ENCODE measurements at regions not wholly inside any gene's neighbourhood (a gene's known extent, or its start where the extent isn't known, plus 50 kb on each side); places are given as distances from the start of the nearest gene placed in this dataset.

GRCh38 chr1:186578325-186579016 lies 101.8 kb downstream of the PTGS2 start:
- Histone ChIP-seq H3K9me3 (peaks cover 0 to under 1% of the 10 kb centered on the region in 2 donors), H3K4me3 (no peak overlapping the region), H3K4me1 (peaks cover 0 to 6% (median 0%) of the 10 kb centered on the region in 4 donors), H3K27me3 (no peaks in the 10 kb centered on the region), H3K27ac (no peak overlapping the region), H3K36me3 (no peaks in the 10 kb centered on the region)
- in situ Hi-C loops (cut with MboI; ENCODE audit: low pct_ligation_motif_present in 1 of 4, low pct_unique_long_range_greater_than_20kb in 1 of 4, low sequenced_read_pairs in 3 of 4), result no loop called here
- intact Hi-C loops (cut with DNase I; ENCODE audit: low total_unique reads), result no loop called here
- DNase-seq, result no peak
- TF ChIP-seq, protein P1, sequence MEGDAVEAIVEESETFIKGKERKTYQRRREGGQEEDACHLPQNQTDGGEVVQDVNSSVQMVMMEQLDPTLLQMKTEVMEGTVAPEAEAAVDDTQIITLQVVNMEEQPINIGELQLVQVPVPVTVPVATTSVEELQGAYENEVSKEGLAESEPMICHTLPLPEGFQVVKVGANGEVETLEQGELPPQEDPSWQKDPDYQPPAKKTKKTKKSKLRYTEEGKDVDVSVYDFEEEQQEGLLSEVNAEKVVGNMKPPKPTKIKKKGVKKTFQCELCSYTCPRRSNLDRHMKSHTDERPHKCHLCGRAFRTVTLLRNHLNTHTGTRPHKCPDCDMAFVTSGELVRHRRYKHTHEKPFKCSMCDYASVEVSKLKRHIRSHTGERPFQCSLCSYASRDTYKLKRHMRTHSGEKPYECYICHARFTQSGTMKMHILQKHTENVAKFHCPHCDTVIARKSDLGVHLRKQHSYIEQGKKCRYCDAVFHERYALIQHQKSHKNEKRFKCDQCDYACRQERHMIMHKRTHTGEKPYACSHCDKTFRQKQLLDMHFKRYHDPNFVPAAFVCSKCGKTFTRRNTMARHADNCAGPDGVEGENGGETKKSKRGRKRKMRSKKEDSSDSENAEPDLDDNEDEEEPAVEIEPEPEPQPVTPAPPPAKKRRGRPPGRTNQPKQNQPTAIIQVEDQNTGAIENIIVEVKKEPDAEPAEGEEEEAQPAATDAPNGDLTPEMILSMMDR (IDR thresholded peaks at IDR 0.05), result no peak
- TF ChIP-seq POLR2A (IDR thresholded peaks at IDR 0.05) (no peak), EP300 (IDR thresholded peaks at IDR 0.05; ENCODE audit: low read depth) (no peak), POLR2AphosphoS5 (IDR thresholded peaks at IDR 0.05) (no peak)
- 52 to 56% methylated on average over 2 to 5 of the region's 5 CpGs for WGBS, 2 donors (ENCODE audit: low coverage in 1 of 2)

DNA sequence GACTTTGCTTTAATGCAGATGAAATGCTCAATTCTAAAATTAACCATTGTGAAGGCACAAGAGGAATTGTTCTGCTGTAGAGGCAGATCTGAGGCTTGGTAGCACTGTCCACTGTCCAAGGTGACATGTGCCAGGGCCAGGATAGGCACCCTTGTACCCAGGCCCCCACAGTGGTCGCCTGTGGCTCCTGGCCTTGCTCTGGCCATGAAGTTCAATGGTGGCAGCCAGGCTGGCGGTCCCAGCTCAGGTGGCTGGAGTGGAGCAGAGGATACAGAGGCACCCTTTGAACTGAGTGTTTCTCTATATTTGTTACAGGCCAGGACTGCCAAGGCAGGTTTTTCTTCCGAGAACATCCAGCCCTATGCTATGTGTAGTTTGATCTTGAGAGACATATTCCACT lies 102.6 kb downstream of the PTGS2 start:
- TF ChIP-seq, protein P1 (IDR thresholded peaks at IDR 0.05), result no peak
- TF ChIP-seq EP300 (IDR thresholded peaks at IDR 0.05; ENCODE audit: low read depth), result no peak
- TF ChIP-seq POLR2A (IDR thresholded peaks at IDR 0.05), result no peak
- no peak for TF ChIP-seq POLR2AphosphoS5 (IDR thresholded peaks at IDR 0.05)
- intact Hi-C loops (cut with DNase I; ENCODE audit: low total_unique reads) (no loop called here), in situ Hi-C loops (cut with MboI; ENCODE audit: low pct_ligation_motif_present in 1 of 4, low pct_unique_long_range_greater_than_20kb in 1 of 4, low sequenced_read_pairs in 3 of 4) (no loop called here)
- 92% methylated on average over 3 of the region's 3 CpGs; no CpG with 5 or more reads in 1 of the 2 donors for WGBS, 2 donors (ENCODE audit: low coverage in 1 of 2)
- Histone ChIP-seq H3K27ac (no peak overlapping the region), H3K4me1 (peaks cover 0 to 6% (median 0%) of the 10 kb centered on the region in 4 donors), H3K4me3 (no peak overlapping the region), H3K36me3 (no peaks in the 10 kb centered on the region), H3K9me3 (no peaks in the 10 kb centered on the region), H3K27me3 (no peaks in the 10 kb centered on the region)
- DNase-seq, result no peak

DNA sequence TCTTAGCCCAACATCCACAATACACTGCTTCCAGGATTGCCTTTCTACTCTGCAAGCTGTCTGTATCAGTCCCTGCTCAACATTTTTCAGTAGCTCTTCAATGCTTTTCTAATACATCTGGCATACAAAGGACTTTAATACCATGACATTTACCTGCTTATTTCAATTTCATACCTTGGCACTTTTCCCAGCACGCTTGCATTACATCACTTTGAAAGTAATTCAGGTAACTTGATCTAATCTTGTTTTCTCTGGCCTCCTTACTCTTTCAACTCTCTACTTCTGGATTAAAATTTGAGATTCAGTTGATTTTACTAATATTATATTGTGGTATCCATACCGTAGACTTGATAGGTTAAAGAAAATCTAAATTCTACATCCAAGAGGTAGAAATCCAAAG lies 103.0 kb downstream of the PTGS2 start:
- Histone ChIP-seq H3K9me3 (no peaks in the 10 kb centered on the region), H3K4me1 (peaks cover 0 to 6% (median 0%) of the 10 kb centered on the region in 4 donors), H3K4me3 (no peak overlapping the region), H3K27me3 (no peaks in the 10 kb centered on the region), H3K27ac (no peak overlapping the region), H3K36me3 (no peaks in the 10 kb centered on the region)
- in situ Hi-C loops (cut with MboI; ENCODE audit: low pct_ligation_motif_present in 1 of 4, low pct_unique_long_range_greater_than_20kb in 1 of 4, low sequenced_read_pairs in 3 of 4), result no loop called here
- intact Hi-C loops (cut with DNase I; ENCODE audit: low total_unique reads), result no loop called here
- 72 to 81% methylated on average over 2 of the region's 2 CpGs for WGBS, 2 donors (ENCODE audit: low coverage in 1 of 2)
- no peak for DNase-seq
- no peak for TF ChIP-seq POLR2A (IDR thresholded peaks at IDR 0.05)
- no peak for TF ChIP-seq EP300 (IDR thresholded peaks at IDR 0.05; ENCODE audit: low read depth)
- no peak for TF ChIP-seq POLR2AphosphoS5 (IDR thresholded peaks at IDR 0.05)
- TF ChIP-seq, protein P1 (IDR thresholded peaks at IDR 0.05), result no peak

DNA sequence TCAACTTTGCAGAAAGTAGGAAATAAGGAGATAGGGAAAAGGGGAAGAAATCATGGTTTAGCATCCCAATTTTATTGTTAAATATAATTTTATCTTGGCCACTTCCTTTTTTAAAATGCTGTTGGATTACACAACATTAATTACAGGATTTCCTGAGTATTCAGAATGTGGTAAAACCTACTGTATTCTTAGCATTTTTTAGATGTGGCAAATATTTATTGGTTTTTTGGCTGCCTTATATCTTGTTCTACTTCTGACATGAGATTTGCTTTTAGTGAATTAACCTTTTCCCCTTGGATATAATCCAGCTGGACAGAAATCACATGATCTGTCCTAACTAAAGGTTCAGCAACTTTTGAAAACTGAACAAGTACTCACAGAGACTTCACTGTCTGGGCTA lies 104.9 kb downstream of the PTGS2 start:
- in situ Hi-C loops (cut with MboI; ENCODE audit: low pct_ligation_motif_present in 1 of 4, low pct_unique_long_range_greater_than_20kb in 1 of 4, low sequenced_read_pairs in 3 of 4), result no loop called here
- intact Hi-C loops (cut with DNase I; ENCODE audit: low total_unique reads), result no loop called here
- Histone ChIP-seq H3K9me3 (no peaks in the 10 kb centered on the region), H3K36me3 (no peaks in the 10 kb centered on the region), H3K27ac (no peak overlapping the region), H3K4me3 (no peak overlapping the region), H3K27me3 (no peaks in the 10 kb centered on the region), H3K4me1 (peaks cover 0 to 6% (median 0%) of the 10 kb centered on the region in 4 donors)
- no peak for TF ChIP-seq POLR2AphosphoS5 (IDR thresholded peaks at IDR 0.05)
- TF ChIP-seq, protein P1 (IDR thresholded peaks at IDR 0.05), result no peak
- no peak for TF ChIP-seq POLR2A (IDR thresholded peaks at IDR 0.05)
- no peak for TF ChIP-seq EP300 (IDR thresholded peaks at IDR 0.05; ENCODE audit: low read depth)
- no peak for DNase-seq
